ENCODE measurements at regions not wholly inside any gene's neighbourhood (a gene's known extent, or its start where the extent isn't known, plus 50 kb on each side); places are given as distances from the start of the nearest gene placed in this dataset.

DNA sequence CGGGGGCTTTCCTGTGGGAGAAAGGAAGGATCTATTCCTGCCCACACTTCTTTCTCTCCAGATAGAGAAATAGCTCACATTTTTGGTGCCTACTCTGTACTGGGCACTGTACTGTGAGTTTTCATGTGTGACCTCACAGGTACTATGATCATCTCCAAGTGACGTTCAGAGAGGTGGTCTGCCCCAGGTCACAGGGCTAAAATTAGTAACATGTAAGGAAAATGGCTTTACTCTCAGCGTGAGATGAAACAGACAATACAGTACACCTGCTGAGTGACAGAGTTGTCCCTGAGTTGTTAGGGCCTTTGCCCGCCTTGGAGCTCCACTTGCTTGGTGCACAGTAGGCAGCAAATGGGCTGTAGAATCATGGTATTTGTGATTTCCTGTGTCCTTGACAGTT, 306.1 kb upstream of the DMRT1 start:
- TF ChIP-seq, protein P1, sequence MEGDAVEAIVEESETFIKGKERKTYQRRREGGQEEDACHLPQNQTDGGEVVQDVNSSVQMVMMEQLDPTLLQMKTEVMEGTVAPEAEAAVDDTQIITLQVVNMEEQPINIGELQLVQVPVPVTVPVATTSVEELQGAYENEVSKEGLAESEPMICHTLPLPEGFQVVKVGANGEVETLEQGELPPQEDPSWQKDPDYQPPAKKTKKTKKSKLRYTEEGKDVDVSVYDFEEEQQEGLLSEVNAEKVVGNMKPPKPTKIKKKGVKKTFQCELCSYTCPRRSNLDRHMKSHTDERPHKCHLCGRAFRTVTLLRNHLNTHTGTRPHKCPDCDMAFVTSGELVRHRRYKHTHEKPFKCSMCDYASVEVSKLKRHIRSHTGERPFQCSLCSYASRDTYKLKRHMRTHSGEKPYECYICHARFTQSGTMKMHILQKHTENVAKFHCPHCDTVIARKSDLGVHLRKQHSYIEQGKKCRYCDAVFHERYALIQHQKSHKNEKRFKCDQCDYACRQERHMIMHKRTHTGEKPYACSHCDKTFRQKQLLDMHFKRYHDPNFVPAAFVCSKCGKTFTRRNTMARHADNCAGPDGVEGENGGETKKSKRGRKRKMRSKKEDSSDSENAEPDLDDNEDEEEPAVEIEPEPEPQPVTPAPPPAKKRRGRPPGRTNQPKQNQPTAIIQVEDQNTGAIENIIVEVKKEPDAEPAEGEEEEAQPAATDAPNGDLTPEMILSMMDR (IDR thresholded peaks at IDR 0.05): no peak
- TF ChIP-seq POLR2A (IDR thresholded peaks at IDR 0.05): no peak

Data from heart left ventricle (tissue), 13 donors.